Skeletal muscle satellite cell (primary cell): ENCODE measurements at regions not wholly inside any gene's neighbourhood (a gene's known extent, or its start where the extent isn't known, plus 50 kb on each side); places are given as distances from the start of the nearest gene placed in this dataset.

ENCODE experiments used
- H3K27me3 ChIP-seq: 2 replicates; pipeline ENCODE4 v1.7.0; 2013; ENCODE audit warnings: low read length; ENCODE audit not compliant: control insufficient read depth, insufficient read depth
- H3K36me3 ChIP-seq: 2 replicates; pipeline ENCODE4 v1.7.0; 2013; ENCODE audit warnings: mild to moderate bottlenecking, control low read depth, low read length; ENCODE audit not compliant: insufficient read depth
- H3K4me1 ChIP-seq: 2 replicates; pipeline ENCODE4 v1.7.0; 2013; ENCODE audit warnings: low read length; ENCODE audit not compliant: control insufficient read depth, insufficient read depth
- H3K4me2 ChIP-seq: 2 replicates; pipeline ENCODE4 v1.7.0; 2013; ENCODE audit warnings: mild to moderate bottlenecking, low read length
- H3K4me3 ChIP-seq: 2 replicates; pipeline ENCODE4 v1.7.0; 2013; ENCODE audit warnings: low read length
- H3K9ac ChIP-seq: 2 replicates; pipeline ENCODE4 v1.7.0; 2013; ENCODE audit warnings: mild to moderate bottlenecking, low read depth, low read length, moderate library complexity
- H3K9me3 ChIP-seq: replicated peaks from 2 replicates; pipeline ENCODE4 v1.7.0; 2013; ENCODE audit warnings: mild to moderate bottlenecking, control low read depth, low read length

DNA sequence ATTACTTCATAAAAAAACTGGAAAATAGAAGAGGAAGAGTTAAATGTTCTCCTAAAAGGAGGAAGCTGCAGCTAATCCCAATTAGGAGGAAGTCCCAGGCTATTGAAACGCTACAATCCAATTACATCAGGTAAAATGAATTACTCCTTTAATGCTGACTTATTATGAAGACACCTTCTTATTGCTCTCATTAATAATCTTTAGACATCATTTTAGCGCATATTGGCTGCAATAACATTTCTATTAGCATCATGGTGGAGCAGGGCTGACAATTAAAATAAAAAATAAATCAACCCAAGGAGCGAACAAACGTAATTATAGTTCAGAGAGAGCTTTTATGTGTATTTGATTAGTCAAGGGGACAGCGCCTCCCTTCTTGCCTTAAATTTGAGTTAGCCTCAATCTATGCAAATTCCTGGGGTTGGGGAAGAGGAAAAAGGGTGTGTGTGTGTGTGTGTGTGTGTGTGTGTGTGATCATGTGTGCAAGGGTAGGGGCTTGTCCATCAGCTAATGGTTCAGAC is 109.0 kb upstream of the IRX6 start:
- H3K9me3 ChIP-seq: no peaks in the 10 kb centered on the region
- no peaks in the 10 kb centered on the region for H3K27me3 ChIP-seq
- no peaks in the 10 kb centered on the region for H3K36me3 ChIP-seq
- H3K4me2 ChIP-seq: no peak overlapping the region
- H3K9ac ChIP-seq: no peak overlapping the region
- no peaks in the 10 kb centered on the region for H3K4me1 ChIP-seq
- H3K4me3 ChIP-seq: no peak overlapping the region

DNA sequence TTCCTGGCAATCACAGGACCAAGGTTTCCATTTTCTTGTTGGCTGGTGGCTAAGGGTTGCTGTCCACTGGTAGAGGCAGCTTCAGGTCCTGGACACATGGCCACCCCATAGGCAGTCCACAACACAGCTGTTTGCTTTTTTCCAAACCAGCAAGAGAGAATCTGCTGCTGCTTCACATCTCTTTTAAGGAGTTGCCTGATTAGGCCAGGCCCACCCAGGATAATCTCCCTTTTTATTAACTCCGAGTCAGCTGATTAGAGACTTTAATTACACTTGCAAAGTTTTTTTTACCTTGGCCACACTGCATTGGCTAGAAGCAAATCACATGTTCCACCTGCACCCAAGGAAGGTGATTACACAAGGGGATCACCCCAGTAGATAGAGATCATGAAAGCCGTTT is 106.6 kb upstream of the IRX6 start:
- no peaks in the 10 kb centered on the region for H3K27me3 ChIP-seq
- no peak overlapping the region for H3K4me3 ChIP-seq
- H3K9ac ChIP-seq: no peak overlapping the region
- no peak overlapping the region for H3K4me2 ChIP-seq
- H3K36me3 ChIP-seq: no peaks in the 10 kb centered on the region
- H3K9me3 ChIP-seq: no peaks in the 10 kb centered on the region
- H3K4me1 ChIP-seq: no peaks in the 10 kb centered on the region

DNA sequence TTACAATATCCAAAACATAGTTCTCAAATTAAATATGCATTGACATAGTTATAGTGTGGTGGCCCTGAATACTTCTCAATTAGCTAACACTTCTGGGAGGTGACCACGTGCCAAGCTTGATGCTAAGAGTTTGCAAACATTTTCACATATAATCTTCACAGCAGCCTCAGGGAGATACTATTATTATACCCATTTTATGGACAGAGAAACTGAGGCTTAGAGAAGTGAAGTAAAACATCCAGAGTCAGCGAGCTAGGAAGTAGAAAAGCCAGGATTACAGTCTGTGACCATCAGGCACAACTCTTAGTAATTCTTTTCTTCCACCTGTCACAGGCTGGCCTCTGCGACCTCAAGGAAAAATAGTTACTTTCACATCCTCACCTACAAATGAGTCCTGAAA is 102.2 kb upstream of the IRX6 start:
- Histone ChIP-seq H3K4me2 (no peak overlapping the region), H3K4me1 (no peaks in the 10 kb centered on the region), H3K36me3 (no peaks in the 10 kb centered on the region), H3K9me3 (no peaks in the 10 kb centered on the region), H3K27me3 (no peaks in the 10 kb centered on the region), H3K4me3 (no peak overlapping the region), H3K9ac (no peak overlapping the region)

DNA sequence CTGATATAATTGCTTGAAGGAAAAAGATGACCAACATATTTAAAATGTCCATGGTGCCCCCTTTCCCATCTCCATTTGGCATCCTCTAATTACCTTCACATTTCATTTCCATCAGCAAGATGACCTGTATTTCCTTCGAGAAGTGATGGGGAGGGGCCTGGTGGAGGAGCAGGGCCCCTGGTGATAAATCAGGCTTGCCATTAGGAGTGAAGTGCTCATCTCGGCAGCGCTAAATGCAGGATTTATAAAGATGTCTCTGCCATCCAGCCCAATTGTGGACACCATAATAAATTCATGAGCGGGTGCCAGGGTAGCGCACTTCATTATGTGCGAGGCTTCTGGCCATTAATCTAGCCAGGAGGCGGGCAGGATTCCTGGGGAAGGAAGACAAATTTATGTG is 101.5 kb upstream of the IRX6 start:
- Histone ChIP-seq H3K27me3 (no peaks in the 10 kb centered on the region), H3K36me3 (no peaks in the 10 kb centered on the region), H3K9me3 (no peaks in the 10 kb centered on the region), H3K4me3 (no peak overlapping the region), H3K9ac (no peak overlapping the region), H3K4me2 (no peak overlapping the region), H3K4me1 (no peaks in the 10 kb centered on the region)

DNA sequence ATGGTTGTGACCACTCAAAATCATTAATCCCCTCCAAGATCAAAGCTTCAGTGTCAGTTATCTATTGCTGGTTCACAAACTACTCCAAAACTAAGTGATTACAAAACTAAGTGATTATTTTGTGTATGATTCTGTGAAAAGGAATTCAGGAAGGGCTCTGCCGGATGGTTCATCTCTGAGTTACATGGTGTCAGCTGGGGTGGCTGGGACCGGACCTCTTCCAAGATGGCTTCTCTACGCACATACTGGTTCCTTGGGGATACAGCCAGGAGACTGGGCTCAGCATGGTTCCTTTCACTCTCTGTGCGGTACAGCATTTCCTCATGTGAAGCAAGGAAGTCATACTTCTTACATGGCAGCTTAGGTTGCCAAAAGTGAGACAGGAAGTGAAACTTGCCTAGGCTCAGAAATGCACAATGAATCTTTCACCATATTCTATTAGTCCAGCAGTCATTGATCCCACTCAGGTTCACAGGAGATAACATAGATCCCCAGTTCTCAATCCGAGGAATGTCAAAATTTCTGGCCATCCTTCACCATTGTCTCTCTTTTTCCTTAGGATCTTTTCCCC is 97.9 kb upstream of the IRX6 start:
- no peaks in the 10 kb centered on the region for H3K4me1 ChIP-seq
- no peak overlapping the region for H3K4me2 ChIP-seq
- no peaks in the 10 kb centered on the region for H3K36me3 ChIP-seq
- H3K9ac ChIP-seq: no peak overlapping the region
- H3K9me3 ChIP-seq: no peaks in the 10 kb centered on the region
- H3K4me3 ChIP-seq: no peak overlapping the region
- H3K27me3 ChIP-seq: no peaks in the 10 kb centered on the region

DNA sequence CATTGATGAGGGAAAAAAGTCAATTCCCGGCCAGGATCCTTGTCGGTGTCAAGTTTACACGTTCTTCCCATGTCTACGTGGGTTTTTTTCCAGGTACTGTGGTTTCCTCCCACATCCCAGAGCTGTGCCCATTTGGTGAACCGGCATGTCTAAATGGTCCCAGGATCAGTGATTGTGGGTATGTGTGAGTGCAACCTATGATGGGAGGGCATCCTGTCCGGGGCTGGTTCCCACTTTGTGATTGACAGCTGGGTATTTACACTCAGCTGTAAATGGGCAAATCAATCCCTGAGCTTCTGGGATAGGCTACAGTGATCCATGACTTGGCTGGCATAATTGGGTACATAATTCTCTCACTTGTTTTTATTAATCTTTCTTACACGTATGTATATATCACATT is 91.2 kb upstream of the IRX6 start:
- Histone ChIP-seq H3K36me3 (no peaks in the 10 kb centered on the region), H3K9ac (no peak overlapping the region), H3K4me3 (no peak overlapping the region), H3K27me3 (no peaks in the 10 kb centered on the region), H3K9me3 (no peaks in the 10 kb centered on the region), H3K4me1 (no peaks in the 10 kb centered on the region), H3K4me2 (no peak overlapping the region)

DNA sequence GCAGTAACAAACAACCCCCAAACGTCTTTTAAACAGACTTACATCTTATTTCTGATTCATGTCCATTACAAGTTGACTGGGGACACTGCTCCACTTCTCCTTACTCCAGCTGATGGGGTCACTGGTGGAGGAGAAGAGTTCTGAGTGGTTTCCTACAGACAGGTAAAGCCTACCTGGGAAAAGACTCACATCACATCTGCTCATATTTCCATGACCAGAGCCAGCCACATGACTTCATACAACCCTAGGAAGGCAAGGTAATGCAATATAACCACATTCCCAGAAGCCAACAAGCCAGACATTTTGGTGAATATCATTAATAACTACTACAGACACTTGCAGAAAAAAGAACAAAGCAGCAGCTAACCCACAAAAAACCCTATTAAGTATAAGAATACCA is 90.5 kb upstream of the IRX6 start:
- no peaks in the 10 kb centered on the region for H3K36me3 ChIP-seq
- H3K4me1 ChIP-seq: no peaks in the 10 kb centered on the region
- H3K4me3 ChIP-seq: no peak overlapping the region
- H3K4me2 ChIP-seq: no peak overlapping the region
- H3K27me3 ChIP-seq: no peaks in the 10 kb centered on the region
- H3K9me3 ChIP-seq: no peaks in the 10 kb centered on the region
- no peak overlapping the region for H3K9ac ChIP-seq

DNA sequence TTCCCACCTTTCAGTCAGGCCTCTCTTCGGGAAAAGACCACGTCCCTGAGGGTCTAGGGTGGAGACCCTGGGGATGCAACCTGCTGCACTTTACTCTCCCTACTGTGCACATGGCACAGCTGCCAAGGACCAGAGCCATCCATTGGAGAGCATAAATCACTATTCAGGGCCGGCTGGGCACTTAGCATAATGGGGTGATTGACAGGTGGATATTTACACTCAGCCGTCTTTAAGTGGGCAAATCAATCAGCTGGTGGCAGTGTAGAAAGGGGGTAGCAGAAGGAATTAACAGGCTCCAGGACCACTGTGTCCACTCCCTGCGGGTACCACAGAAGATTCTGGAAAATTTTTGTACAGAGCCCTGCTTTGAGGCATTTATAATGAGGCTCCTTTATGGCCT is 87.3 kb upstream of the IRX6 start:
- Histone ChIP-seq H3K9ac (no peak overlapping the region), H3K4me1 (no peaks in the 10 kb centered on the region), H3K27me3 (no peaks in the 10 kb centered on the region), H3K4me3 (no peak overlapping the region), H3K9me3 (no peaks in the 10 kb centered on the region), H3K4me2 (no peak overlapping the region), H3K36me3 (no peaks in the 10 kb centered on the region)

DNA sequence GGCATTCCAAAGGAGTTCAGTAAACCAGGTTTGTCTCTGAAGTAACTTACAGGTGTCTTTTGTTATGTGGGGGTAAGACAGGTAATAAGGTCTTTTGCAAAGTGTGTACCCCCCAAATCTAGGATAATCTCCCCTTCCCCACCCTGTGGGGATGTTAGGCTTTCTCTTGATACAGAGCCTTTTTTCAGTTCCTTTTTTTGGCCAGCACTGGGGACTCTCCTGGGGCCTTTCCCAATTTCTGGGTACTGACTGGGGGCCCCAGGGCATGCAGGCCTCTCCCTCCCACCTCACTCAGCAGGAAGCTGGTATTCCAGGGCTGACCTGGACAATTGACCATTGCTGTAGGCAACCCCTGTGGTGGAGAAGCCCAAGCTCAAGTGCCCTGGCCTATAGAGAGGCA is 84.3 kb upstream of the IRX6 start:
- H3K36me3 ChIP-seq: no peaks in the 10 kb centered on the region
- no peaks in the 10 kb centered on the region for H3K9me3 ChIP-seq
- H3K9ac ChIP-seq: no peak overlapping the region
- H3K4me2 ChIP-seq: no peak overlapping the region
- no peaks in the 10 kb centered on the region for H3K4me1 ChIP-seq
- no peaks in the 10 kb centered on the region for H3K27me3 ChIP-seq
- no peak overlapping the region for H3K4me3 ChIP-seq

DNA sequence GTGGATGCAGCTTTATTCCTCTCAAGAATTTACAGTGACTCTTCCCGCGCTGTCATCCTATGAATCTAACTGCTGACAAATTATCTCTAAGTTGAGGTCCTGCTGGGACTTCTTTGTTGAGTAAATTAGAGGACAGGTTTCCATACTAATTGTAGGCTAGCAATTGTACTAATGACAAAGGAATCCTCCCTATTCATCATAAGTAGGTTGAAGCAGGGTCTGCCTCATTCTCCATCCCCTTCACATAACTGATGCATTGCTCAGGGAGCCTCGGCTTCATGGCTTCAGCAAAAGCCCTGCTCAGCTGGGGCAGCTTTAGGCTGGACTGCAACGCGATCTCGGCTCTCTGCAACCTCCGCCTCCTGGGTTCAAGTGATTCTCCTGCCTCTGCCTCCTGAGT is 83.1 kb upstream of the IRX6 start:
- H3K9ac ChIP-seq: no peak overlapping the region
- H3K27me3 ChIP-seq: no peaks in the 10 kb centered on the region
- no peaks in the 10 kb centered on the region for H3K4me1 ChIP-seq
- H3K9me3 ChIP-seq: no peaks in the 10 kb centered on the region
- no peak overlapping the region for H3K4me2 ChIP-seq
- H3K36me3 ChIP-seq: no peaks in the 10 kb centered on the region
- no peak overlapping the region for H3K4me3 ChIP-seq

DNA sequence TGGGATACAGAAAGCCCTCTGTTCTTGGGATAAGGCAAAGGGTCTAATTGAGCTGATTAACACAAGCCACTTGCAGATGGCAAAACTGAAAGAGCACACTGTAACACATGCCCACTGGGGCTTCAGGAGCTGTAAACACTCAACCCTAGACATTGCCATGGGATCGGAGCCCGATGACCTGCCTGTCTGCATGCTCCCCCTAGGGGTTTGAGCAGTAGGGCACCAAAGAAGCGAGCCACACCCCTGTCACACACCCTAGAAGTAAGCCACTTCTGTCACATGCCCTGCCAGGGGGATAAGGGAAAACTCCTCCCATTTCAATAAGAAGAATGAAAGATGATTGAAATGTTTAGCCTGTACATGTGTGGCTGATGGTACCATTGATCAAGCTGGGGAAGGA is 81.3 kb upstream of the IRX6 start:
- no peak overlapping the region for H3K4me2 ChIP-seq

DNA sequence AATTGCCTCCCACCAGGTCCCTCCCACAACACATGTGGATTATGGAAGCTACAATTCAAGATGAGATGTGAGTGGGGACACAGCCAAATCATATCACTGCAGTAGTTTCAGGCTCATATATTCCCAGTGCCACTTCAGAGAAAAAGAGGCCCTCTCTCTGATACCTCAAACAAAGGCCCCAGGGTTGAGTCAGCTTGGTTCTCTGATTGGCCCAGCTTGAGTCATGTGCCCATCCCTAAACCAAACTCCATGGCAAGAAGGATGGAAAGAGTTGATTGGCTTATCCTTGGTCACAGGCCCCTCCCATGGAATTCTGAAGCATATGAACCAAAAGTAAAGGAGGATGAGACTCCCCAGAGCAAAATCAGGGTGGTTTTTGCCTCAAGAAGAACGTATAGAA is 75.9 kb upstream of the IRX6 start:
- no peak overlapping the region for H3K4me2 ChIP-seq
- no peaks in the 10 kb centered on the region for H3K4me1 ChIP-seq
- no peak overlapping the region for H3K9ac ChIP-seq
- no peaks in the 10 kb centered on the region for H3K9me3 ChIP-seq
- H3K36me3 ChIP-seq: no peaks in the 10 kb centered on the region
- no peaks in the 10 kb centered on the region for H3K27me3 ChIP-seq
- H3K4me3 ChIP-seq: no peak overlapping the region

More for the DNA sequence above, 81.3 kb upstream of the IRX6 start:
- Histone ChIP-seq H3K4me3 (no peak overlapping the region), H3K4me1 (no peaks in the 10 kb centered on the region), H3K36me3 (no peaks in the 10 kb centered on the region), H3K27me3 (no peaks in the 10 kb centered on the region), H3K9ac (no peak overlapping the region), H3K9me3 (no peaks in the 10 kb centered on the region)
